ENCODE measurements at regions not wholly inside any gene's neighbourhood (a gene's known extent, or its start where the extent isn't known, plus 50 kb on each side); places are given as distances from the start of the nearest gene placed in this dataset.

DNA sequence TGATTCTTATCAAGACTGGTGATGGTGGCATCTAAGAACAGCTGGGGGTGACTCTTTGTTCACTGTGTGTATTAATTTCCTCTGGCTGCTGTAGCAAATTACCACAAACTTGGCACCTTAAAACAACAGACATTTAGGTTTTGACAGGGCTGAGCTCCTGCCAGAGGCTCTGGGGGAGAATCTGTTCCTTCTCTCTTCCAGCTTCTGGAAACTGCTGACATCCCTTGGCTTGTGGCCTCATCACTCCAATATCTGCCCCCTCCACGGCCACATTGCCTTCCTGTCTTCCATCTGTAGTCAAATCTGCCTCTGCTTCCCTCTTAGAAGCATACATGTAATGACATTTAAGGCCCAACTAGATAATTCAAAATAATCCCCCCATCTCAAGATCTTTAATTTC is 274.9 kb downstream of the PRL start:
- DNase-seq = no peak

DNA sequence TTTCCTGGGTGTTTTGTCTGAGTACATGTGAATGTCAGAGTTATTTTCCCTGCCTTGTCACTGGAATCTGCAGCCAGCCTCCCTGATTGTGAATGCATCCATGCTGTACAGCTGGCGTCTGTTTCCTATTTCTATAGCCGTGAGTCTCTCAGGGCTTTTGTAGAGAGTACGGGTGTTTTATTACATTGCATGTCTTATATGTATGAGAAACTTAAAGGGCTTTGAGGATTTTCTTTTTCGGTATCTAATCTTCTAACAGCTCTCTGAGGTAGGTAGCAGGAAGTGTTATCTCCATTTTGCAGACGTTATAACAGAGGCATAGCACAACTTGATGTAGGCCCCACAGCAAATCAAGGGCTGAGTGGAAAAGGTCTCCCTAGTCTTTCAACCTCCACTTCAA is 272.9 kb downstream of the PRL start:
- no peak for DNase-seq

DNA sequence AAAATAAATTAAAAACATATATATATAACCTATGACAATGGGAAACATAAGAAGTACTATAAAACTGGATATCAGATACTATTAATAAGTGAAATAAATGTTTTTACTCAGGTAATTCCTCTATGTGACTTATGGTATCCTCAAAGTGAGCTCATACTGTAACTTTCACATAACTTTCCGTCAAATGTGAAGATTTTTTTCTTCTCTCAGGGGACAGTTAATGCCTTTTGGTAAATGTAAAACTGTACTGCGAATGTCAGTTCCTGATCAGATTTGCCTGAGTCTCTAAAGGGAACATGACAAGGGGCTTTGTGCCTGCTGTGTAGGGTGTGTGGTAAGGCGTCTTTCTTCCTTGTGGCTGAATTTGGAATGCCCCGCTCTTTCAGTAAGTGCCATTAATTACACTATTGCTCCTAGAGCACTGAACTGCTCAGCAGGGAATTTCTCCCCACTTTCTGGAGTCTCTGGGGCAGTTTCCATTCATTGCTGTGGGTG is 271.8 kb downstream of the PRL start:
- no peak for DNase-seq

DNA sequence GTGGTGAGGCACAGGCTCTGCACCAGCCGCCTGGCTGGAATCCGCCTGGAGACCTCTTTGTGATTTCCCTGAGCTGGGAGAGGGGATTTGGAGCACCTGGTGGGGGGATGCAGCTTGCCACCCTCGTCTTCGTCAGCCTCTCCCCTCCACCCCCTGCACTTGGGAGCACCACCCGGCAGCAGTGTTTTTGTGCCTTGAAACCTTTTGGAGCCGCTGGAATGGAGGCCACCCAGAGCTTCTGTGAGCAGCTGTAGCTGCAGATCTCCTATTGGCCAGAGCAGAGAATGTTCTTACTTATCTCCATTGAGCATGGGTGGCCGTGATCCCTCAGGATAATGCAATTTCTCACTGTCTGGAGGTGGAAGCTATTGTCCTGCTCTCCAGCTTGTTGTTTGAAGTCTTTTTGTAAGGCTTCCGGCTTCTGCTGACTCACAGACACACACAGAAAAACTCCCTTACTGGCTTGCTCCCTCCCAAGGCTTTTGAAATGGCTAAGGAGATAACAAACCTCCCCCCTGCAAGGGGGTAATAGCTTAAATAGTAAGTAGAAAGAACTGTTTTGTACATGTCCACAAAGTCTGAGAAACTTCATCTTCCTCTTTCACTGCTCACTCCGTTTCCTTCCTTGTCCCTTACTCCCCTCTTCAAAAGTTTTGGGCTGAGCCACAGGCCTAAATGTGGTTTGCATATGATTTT is 271.2 kb downstream of the PRL start:
- DNase-seq = no peak

DNA sequence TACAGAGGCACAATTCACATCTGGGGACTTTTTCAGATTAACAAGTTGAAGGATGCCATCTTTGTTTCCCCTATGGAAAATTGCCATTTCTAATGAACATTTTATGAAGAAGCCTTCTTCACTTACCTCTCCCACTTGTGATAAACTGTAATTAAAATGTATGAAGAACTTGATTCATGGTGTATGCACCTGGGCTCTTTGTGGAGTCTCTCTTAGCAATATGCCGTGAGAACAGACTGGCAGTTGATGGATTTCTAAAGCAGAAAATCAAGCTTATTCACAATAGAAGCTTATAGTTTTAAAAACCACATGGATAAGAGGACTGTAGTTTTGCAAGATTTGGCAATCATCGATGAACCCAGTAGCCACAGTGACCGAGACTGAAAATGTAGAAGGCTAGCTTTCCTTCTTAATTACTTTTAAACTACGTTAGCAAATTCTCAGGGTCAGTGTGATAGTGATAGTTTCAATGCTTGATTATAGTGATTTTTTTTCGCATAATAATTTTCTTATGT is 270.6 kb downstream of the PRL start:
- no peak for DNase-seq

DNA sequence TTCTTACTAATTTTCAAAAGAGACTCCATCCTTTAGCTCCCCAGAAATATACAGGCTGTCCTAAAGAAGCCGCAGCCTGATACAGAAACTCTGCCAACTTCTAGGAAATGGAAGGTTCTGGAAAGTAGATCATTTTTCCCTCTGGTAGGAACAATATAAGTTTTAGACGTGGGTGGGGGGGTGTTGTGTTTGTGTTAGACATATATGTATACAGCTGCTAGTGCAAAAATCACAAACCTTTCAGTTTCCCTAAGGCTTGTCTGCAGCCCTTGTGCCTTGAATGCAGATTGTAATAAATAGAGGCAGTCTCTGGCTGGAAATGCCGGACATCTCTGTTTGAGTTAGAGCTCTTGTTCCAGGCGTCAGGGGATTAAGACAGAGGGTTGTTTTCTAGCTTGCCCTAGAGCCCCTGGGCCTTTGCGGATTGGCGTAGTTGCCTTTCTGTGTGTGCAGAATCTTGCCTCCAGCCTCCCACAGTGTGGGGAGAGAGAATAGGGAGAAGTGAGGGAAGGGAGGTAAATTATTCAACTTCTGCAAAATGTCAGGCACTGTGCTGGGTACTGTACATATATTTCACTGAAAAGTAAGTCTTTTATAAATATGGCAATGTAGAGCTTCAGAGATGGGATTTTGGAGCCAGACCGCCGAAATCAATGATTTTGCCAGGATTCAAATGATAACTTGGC is 269.7 kb downstream of the PRL start:
- no peak for DNase-seq

DNA sequence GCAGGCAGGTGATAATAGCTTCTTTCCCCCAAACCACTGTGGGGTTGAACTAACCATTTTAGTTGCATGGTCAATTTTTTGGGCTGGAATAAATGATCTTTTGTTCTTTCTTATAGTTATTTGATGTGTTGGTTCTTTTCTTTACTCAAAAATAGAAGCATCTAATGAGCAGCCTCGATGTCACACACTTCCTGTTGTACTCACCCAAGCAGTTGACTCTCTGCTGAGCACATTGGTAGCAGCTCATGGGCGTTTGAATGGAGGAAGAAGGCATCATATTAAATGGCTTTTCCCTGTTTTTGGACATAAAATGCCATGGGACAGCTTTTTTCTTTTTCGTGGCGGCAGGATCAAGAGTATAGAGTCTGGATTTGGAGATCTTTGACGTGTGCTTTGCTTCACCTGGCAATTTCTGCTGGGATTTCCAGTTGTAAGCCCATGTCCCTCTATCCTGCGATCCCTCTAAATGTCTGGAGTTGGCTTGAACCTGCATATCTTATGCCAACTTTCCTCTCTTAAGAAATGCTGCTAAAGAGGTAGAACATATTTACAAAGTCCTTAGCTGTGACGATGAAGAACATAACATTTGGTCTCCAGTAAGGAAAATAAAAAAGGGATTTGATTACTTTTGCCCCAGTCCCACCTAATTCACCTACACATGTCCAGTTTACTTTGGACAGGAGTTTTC is 268.3 kb downstream of the PRL start:
- no peak for DNase-seq

DNA sequence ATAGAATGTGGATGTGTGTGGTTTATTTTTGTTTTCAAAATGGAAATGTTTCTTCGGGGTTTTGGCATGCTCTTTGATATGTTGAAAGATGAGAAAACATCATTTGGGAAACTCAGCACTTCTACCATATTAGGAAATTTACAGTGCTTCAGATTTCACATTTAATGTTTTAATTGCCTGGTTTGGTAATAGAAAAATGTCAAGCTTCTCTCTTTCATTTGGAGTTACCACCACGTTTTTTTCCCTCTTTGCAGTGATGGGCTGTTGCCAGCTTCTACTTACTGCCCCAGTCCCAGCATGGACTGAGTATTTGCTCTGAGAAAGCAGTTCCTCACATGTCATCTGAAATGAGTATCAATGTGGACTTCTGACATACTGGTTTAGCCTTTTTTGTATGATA is 267.7 kb downstream of the PRL start:
- DNase-seq = peak in 1 of 2 donors; percentile 66

DNA sequence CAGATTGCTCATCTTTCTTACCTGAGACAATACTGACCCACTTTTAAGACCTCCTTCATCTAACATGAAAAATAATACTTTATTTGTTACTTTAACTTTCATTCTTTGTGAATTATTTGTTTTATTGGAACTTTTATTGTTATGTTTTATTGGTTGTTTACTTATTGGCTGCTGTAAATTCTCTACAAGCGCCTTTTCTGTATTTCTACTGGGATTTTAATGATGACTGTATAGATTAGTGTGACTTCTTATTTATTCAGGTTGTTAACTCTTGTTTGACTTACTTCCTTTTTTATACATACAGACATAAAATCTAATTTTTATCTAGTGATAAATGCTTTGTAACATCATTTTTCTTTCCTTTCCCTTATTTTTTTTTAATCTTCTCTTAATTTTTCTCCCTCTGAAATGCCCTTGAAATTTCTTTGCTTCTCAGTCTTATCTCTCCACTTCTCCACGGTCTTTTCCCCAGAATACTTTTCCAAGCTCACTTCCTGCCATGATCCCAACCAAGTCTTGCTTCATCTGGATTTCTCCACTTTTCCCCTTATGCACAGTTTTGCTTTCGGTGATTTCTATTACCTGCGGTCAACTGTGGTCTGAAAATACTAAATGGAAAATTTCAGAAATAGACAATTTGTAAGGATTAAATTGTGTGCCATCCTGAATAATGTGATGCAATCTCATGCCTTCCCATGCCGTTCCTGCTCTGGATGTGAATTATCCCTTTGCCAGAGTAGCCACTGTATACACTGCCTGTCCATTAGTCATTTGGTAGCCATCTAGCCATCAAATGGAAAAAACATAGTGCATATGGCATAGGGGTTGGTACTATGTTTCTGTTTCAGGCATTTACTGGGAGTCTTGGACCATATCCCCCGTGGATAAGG is 265.9 kb downstream of the PRL start:
- DNase-seq = no peak

DNA sequence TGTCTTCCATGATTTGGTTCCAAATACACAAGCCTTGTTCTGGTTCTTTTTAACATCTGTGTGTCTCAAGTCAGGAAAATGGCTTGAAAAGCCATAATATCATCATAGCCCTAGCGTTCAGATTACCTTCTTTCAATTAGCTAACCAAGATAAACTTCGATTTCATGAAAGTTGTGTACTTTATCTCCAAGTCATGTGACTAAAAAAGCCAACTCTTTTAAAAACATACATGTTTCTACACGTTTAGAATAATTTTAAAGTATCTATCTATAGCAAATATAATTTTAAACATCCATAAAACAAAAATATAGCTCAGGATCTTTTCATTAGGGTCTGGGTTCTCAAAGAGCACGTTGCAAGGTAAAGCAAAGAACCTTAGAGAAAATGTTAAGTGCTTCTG is 261.1 kb downstream of the PRL start:
- no peak for DNase-seq

DNA sequence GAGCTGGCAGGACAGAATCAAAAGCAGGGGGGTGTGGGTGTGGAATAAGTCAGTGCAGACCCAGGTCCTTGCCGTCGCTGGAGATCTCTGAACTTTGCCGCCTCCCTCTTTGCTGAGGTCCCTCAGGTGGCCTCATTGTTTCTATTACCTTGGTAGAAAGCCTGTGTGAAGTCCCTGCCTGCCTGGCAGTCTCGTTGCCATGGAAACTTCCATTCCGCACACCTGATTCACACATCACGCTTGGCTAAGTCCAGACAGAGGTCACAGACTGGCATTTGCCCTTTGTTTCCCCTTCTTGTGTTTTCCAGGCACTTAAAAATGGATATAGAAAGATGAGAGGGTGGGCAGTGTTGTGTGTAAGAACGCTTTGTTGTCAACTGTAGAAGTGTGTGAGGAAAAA is 260.6 kb downstream of the PRL start:
- no peak for DNase-seq

DNA sequence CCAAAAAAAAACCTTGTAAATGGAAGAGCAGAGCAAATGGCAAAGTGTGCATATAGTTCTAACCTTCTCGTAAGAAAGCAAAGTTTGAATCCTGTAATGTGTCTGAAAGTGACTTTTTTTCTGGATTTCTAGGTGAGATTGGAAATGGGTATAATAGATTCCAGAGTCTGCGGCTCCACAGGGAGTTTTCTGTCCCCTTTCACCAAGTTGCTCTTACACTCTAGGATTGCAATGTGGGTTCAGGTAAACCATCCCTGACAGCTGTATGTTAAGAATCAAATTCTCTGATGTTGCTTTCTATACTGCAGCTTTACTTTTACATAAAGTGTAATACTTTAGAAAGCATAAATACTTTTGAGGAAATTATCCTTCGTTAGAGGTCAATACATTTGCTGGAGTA is 260.1 kb downstream of the PRL start:
- no peak for DNase-seq

DNA sequence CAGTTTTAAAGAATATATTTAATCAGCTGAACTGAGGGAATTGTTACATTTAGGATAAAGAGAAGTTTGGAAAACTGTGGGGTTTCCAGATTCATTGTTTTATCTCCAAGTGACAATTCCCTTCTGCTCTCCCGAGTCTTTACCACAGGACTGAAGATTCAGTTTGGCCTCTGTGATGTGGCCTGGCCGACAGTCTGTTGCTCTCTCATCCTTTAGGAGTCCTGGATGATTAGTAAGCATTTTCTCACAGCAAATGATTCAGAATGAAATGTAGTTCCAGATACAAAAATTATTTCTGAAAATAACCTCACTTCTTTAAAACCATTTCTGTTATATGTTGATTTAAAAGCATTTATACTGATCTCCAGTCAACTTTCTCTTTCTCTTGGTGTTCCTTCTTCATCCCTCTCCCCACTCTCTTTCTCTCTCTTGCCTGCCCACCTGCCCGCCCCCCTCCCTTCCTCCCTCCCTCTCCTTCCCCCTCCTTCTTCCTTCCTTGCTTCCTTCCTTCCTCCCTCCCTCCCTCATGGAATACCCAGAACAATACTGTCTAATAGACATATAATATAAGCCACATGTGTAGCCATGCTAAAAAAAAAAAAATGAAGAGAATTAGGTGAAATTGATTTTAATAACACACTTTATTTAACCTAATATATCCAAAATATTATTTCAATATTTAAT is 254.9 kb downstream of the PRL start:
- no peak for DNase-seq

DNA sequence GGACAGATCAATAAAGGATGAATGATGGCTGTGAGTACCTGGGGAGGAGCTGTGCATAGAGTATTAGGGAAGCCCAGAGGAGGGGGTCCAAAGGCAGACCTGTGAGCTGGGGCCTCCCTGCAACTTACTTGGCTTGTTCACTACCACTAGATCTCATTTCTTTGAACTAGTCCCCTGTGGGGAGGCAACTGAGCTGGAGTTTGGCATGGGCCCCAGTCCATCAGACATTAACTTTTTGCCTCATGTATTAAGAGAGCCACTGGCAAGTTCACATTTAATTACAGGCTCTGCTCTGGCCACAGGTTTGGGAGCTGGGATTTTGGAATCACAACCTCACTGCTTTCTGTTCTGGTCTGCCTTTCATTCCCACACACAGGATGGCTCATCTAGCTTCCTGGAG is 254.1 kb downstream of the PRL start:
- DNase-seq = no peak

DNA sequence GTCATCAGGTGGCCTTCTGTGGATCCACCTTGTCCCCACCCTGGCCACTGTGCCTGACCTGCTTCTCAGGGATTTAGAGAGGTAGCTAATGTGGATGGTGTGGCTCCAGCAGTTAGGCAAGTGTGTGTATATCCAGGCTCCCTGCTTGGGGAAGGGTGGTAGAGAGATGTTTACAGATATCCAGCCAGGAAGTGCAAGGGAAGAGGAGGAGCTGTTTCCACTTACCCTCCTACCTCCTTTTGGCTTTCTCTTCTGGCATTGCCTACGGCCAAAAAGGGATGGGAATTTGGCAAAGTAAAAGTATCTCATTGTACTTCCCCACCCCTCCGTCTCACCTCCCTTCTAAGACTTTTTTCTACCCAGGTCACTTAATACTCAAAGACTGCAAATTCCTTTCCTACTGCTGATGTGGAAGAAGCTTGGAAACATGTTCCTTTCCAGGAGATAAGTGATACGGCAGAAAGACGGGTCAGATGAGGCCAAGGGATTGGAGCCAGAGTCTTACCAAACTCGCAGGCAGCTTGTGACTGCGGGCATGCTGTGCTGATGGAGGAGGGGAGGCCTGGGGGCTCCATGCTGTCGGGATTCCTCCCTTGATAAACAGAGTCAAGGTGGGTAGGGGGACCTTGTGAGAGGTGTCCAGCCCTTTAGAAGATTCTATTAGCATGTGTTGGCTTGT is 253.4 kb downstream of the PRL start:
- no peak for DNase-seq

DNA sequence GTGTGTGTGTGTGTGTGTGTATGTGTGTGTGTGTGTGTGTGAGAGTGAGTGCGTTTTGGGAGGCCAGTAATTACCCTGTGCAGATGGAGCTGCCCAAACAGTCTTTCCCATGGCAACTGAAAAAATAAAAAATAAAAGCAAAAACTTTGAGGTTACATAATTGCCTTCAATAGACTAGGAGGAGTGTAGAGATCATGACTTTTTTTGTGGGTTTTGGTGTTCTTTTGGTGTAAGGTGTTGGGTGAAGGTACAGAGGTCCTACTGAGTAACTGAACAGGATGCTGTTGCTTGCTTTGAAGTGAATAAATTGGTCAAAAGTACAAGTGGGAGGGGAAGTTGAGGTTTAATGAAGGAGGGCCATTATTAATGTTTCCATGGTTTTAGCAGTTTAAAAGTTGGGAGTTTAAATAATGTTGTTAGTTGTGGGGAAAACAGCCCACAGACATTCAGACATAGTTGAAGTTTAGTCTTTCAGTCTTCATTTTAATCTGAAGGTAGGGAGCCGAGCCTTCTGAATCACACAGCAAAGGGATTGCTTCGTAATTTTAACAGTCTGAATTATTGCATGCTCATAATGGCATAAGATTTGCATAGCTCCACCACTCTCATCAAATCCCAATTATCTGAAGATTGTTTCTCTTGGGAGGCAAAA is 251.4 kb downstream of the PRL start:
- no peak for DNase-seq

DNA sequence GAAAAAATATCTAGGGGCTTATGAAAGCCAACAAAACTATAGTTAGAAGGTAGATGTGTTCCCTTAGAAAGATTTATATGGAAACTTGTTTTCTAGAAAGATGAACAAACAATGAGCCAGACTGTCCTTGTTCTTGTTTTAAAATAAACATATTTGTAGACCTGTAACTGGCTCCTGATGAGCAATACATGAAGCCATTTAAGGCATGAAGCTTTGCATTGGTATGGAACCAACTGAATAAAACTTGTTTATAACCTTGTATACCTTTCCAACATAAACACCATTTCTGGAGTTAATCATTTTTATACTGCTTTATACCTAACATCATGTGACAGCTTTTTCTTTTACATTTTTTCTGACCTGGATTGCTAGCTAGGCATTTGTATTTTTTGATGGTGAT is 247.8 kb downstream of the PRL start:
- DNase-seq = no peak

DNA sequence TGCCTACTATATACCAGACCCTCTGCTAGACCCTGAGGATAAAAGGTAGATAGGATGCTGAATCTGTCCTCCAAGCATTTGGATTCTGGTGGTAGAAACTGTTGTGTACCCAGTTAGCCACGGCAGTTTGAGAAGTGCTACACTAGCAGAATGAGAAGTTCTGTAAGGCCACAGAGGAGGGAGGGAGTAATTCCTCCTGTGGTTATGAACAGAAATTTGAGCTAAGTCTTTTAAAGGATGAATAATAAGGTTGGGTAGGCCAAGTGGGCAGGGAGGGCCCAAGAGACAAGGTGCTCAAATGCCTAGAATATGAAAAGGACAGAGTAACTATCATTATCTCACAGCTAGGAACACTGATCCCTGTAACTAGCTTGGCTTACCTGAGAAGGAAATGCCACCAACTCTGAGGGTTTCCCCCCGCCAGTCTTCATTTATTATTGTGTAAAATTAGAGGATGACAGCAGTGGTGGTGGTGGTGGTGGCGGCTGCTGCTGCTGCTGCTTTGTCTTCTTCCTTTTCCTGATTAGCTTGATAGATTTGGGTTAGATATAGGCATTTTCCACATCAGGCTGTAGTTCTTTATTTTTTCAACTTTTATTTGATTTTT is 243.3 kb downstream of the PRL start:
- DNase-seq = no peak

DNA sequence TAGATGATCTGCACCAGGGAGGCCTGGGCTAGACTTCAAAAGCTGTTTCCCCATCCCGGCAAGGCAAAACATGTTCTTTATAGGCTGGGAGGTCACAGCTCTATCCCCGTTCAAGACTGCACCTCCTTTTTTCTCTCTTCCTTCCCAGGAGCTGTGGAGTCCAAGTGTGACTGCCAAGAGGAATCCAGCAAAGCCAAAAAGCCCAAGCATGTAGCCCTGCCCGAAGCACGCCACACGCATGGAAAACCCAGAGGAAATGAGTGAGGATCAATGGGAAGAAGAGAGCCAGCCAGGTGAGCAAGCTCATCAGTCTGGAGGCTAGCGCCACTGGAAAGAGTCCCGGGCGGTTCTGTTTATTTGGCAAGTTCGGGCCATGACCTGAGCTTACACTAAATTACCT is 240.4 kb downstream of the PRL start:
- no peak for DNase-seq

DNA sequence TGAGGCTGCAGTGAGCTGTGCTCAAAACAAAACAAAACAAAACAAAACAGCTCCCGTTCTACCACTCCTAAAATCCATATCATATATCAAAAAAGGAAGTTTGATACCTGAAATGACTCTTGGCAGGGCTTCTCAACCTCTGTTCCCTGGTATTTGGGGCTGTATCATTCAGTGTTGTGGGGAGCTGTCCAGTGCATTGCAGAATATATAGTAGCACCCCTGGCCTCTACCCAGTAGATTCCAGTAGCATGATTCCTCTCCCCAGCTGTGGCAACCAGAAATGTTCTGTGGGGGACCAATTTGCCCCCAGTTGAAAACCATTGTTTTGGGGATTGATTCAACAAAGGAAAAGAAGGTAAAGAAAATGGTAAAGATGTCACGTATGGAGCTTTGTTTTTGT is 238.9 kb downstream of the PRL start:
- no peak for DNase-seq
